HG02885 (cell line): ENCODE measurements at regions not wholly inside any gene's neighbourhood (a gene's known extent, or its start where the extent isn't known, plus 50 kb on each side); places are given as distances from the start of the nearest gene placed in this dataset.
"Not testable (repeated sequence)": the region's sequence is repeated elsewhere in the genome, so short reads cannot be mapped to it uniquely, and the experiment has no call there.

Experiments used
- ATAC-seq: cut with Tn5 transposase; IDR thresholded peaks from one replicate; pipeline ENCODE4 v1.9.1; 2021; ENCODE audit warnings: mild to moderate bottlenecking; ENCODE audit not compliant: unreplicated experiment, poor library complexity

- no peak for ATAC-seq
Measured at GRCh38 chrX:128438082-128438481, 385.9 kb upstream of the ACTRT1 start.

- ATAC-seq = no peak
Measured at GRCh38 chrX:128436397-128437103, 384.3 kb upstream of the ACTRT1 start.

DNA sequence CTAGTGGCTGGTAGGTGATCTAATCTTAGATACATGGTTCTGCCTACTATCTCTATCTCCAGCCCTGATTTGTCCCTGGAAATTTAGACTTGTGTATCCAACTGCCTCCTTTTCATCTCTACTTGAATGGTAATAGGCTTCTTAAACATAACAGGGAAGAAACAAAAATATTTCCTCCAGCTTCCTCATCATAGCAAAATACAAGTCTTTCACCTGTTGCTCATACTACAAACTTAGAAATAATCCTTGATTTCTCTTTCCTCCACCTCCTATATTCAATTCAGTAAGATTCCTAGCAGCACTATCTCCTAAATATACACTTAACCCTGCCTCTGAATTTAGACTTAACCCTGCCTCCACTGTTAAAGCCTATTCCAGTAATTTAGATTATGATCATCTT, 373.3 kb upstream of the ACTRT1 start:
- ATAC-seq = no peak

- ATAC-seq = no peak
Measured at GRCh38 chrX:128408842-128409241, 356.6 kb upstream of the ACTRT1 start.

GRCh38 chrX:128396601-128397000, 344.4 kb upstream of the ACTRT1 start:
- no peak for ATAC-seq

DNA sequence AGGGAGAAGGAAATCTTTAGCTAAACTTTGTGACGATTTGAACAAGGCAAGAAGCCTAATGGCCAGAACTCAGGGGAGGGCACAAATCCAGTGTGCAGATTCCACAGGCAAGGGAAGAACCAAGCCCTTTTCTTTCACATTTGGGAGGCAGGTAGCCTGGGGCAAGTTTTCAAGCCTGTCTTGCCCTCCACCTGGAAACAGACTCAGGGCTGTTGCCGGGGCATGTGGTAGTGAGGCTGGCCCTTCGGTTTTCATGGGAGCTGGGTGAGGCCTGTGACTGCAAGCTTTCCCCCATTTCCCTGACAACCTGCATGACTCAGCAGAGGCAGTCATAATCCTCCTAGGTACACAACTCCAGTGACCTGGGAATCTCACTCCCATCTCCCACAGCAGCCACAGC, 331.6 kb upstream of the ACTRT1 start:
- not testable (repeated sequence) for ATAC-seq

- no peak for ATAC-seq
Measured at GRCh38 chrX:128365492-128365891, 313.3 kb upstream of the ACTRT1 start.

- ATAC-seq = no peak
Measured at GRCh38 chrX:128335671-128336070, 283.5 kb upstream of the ACTRT1 start.

- no peak for ATAC-seq
Measured at GRCh38 chrX:128334821-128335220, 282.6 kb upstream of the ACTRT1 start.

- no peak for ATAC-seq
Measured at GRCh38 chrX:128310912-128311311, 258.7 kb upstream of the ACTRT1 start.

- ATAC-seq = no peak
Measured at GRCh38 chrX:128309311-128309710, 257.1 kb upstream of the ACTRT1 start.

DNA sequence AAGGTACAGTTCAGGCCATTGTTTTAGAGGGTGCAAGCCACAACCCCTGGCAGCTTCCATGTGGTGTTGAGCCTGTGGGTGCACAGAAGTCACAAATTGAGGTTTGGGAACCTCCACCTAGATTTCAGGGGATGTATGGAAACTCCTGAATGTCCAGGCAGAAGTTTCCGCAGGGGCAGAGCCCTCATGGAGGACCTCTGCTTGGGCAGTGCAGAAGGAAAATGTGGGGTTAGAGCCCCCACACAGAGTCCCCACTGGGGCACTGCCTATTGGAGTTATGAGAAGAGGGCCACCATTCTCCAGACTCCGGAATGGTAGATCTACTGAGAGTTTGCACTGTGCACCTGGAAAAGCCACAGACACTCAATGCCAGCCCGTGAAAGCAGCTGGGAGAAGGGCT, 242.0 kb upstream of the ACTRT1 start:
- ATAC-seq = no peak

- no peak for ATAC-seq
Measured at GRCh38 chrX:128287693-128288092, 235.5 kb upstream of the ACTRT1 start.

GRCh38 chrX:128250621-128251020, 198.4 kb upstream of the ACTRT1 start:
- ATAC-seq = no peak

DNA sequence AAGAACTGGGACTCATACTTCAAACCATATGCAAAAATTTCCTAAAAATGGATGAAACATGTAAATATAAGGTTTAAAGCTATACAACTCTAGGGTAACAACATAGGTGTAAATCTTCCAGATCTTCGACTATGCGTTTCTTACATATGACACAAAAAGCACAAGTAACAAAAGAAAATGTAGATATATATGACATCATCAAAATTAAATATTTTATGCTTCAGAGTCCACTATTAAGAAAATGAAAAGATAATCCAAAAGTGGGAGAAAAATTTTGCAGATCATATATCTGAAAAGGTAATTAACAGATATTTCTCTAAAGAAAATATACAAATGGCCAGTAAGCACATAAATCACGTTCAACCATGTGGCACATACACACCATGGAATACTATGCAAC, 164.2 kb upstream of the ACTRT1 start:
- ATAC-seq = no peak

GRCh38 chrX:128165884-128166408, 113.7 kb upstream of the ACTRT1 start:
- ATAC-seq = no peak

DNA sequence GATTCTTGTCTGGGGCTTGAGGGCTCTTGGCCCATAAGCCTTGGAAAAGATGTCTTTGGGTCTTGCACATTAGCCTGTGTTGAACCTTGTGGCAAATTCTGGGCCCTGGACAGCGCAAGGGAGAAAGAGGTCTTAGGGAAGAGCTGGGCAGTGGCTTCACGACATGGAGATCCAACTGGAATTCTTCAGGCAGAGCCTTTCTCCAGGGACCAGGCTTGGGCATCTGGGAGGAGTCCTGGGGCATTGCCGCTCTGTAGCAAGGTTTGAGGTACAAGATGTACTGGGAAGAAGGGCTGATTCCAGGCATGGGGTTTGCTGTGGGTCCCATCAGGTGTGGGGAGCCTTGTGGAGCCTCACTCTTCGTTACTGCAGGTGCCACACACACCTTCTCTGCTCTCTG, 104.0 kb upstream of the ACTRT1 start:
- no peak for ATAC-seq

- no peak for ATAC-seq
Measured at GRCh38 chrX:128142745-128143144, 90.5 kb upstream of the ACTRT1 start.

DNA sequence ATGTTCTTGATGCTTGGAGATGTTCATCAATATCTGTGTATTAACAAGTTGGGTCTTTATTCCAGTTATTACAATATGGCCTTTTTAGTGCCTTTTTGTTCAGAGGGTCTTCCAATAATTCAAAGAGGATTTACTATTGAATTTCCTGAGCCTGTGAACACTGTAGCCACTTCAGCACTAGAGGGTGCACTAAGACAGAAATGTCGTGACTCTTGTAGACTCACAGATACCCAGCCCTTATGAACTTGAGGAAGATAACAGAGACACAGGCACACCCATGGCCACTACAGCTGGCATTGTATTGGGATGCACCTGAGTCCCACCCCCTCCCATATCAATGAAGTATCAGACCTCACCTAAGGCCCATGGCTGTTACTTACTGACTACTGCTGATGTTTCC, 54.4 kb upstream of the ACTRT1 start:
- no peak for ATAC-seq

- ATAC-seq = no peak
Measured at GRCh38 chrX:128105659-128106058, 53.5 kb upstream of the ACTRT1 start.
